HCT116 (cell line): ENCODE measurements at regions not wholly inside any gene's neighbourhood (a gene's known extent, or its start where the extent isn't known, plus 50 kb on each side); places are given as distances from the start of the nearest gene placed in this dataset.

Experiments
- ATAC-seq: fragments of 200-7000 bp; cut with Tn5 transposase; 2 replicates; pipeline ENCODE4 v1.9.1; 2020; ENCODE audit warnings: mild to moderate bottlenecking, moderate library complexity
- BruUV-seq: library from RNA; stranded (reverse); fragments of 400-500 nt; replicated peaks from 2 replicates; lab custom pipeline; 2021; lab: Mats Ljungman, UMichigan
- CTCF ChIA-PET: fragments of 300-600 bp; sonication (Branson Sonifier 250); formaldehyde crosslinking; loops from one replicate; lab custom pipeline; 2021; ENCODE audit warnings: antibody characterized with exemption; lab: Charles Lee
- POLR2A ChIA-PET: fragments of 300-600, 350-600 bp; sonication (Branson Sonifier 250); formaldehyde crosslinking; loops from one replicate; lab custom pipeline; 2021; ENCODE audit warnings: antibody characterized with exemption; lab: Charles Lee
- RAD21 ChIA-PET, 2 experiments: fragments of 300-600 bp; sonication (Branson Sonifier 250); formaldehyde crosslinking; loops; one replicate each; lab custom pipeline; 2023; ENCODE audit warnings: low total read pairs in 2 of 2; ENCODE audit not compliant: uncharacterized antibody in 2 of 2, unreplicated experiment in 2 of 2, low non-redundant PET in 1 of 2; lab: Charles Lee
- DNase-seq: peaks from one replicate; pipeline ENCODE4 v3.0.0-alpha.2; 2010; ENCODE audit warnings: low read depth, low spot score
- H2AFZ ChIP-seq: fragments of 200-600 bp; shearing (Covaris generic), sonication (generic); 2 replicates; pipeline ENCODE4 v1.6.1; 2017; ENCODE audit warnings: low read depth, mixed run types, mixed read lengths, antibody characterized with exemption, low read length; ENCODE audit not compliant: poor library complexity, severe bottlenecking
- H3K27ac ChIP-seq: 2 replicates; pipeline ENCODE4 v1.5.1; 2012; ENCODE audit warnings: low read depth, low read length
- H3K27me3 ChIP-seq: fragments of 200-600 bp; sonication (generic); 2 replicates; pipeline ENCODE4 v1.6.1; 2016; ENCODE audit warnings: mixed run types, low read length, mixed read lengths; ENCODE audit not compliant: insufficient read depth
- H3K36me3 ChIP-seq, 2 experiments: fragments of 200-500 bp in 1 of 2; fragments of 200-600 bp in 1 of 2; sonication (Bioruptor generic) in 1 of 2; sonication (generic) in 1 of 2; 2 replicates each; pipeline versions ENCODE4 v1.5.1 to v1.6.1; 2014 to 2016; ENCODE audit warnings: low read length in 2 of 2, inconsistent platforms in 1 of 2, mixed read lengths in 1 of 2, mixed run types in 1 of 2; ENCODE audit not compliant: insufficient read depth in 2 of 2, control insufficient read depth in 1 of 2
- H3K4me1 ChIP-seq, 2 experiments: fragments of 200-600 bp in 1 of 2; sonication (generic) in 1 of 2; 2 replicates each; pipeline versions ENCODE4 v1.5.1 to v1.6.1; 2012 to 2017; ENCODE audit warnings: low read length in 2 of 2, inconsistent platforms in 1 of 2, mild to moderate bottlenecking in 1 of 2, mixed read lengths in 1 of 2, mixed run types in 1 of 2, moderate library complexity in 1 of 2; ENCODE audit not compliant: insufficient read depth in 2 of 2, control insufficient read depth in 1 of 2
- H3K4me2 ChIP-seq: fragments of 200-600 bp; sonication (generic); 2 replicates; pipeline ENCODE4 v1.6.1; 2017; ENCODE audit warnings: mixed run types, low read length, mixed read lengths
- H3K4me3 ChIP-seq, 2 experiments: fragments of 200-600 bp in 1 of 2; sonication (generic) in 1 of 2; replicated peaks in 1 of 2; 2 replicates each; pipeline ENCODE4 v1.5.1; 2011 to 2016; ENCODE audit warnings: low read length in 2 of 2, control low read depth in 1 of 2, low read depth in 1 of 2, mild to moderate bottlenecking in 1 of 2, mixed read lengths in 1 of 2, mixed run types in 1 of 2
- H3K79me2 ChIP-seq: fragments of 200-600 bp; sonication (generic); 2 replicates; pipeline ENCODE4 v1.6.1; 2017; ENCODE audit warnings: mild to moderate bottlenecking, mixed run types, low read length, moderate library complexity, mixed read lengths; ENCODE audit not compliant: insufficient read depth
- H3K9ac ChIP-seq: fragments of 200-600 bp; sonication (generic); 2 replicates; pipeline ENCODE4 v1.6.1; 2016; ENCODE audit warnings: low read length, mixed read lengths
- H3K9me2 ChIP-seq: fragments of 200-600 bp; sonication (generic), shearing (Covaris generic); 2 replicates; pipeline ENCODE4 v1.6.1; 2017; ENCODE audit warnings: mixed run types, mild to moderate bottlenecking, moderate library complexity; ENCODE audit not compliant: insufficient read depth
- H3K9me3 ChIP-seq, 2 experiments: fragments of 200-500 bp in 1 of 2; fragments of 200-600 bp in 1 of 2; sonication (Bioruptor generic) in 1 of 2; sonication (generic) in 1 of 2; 2 replicates each; pipeline ENCODE4 v1.6.1; 2014 to 2017; ENCODE audit warnings: low read length in 2 of 2, mixed read lengths in 2 of 2, inconsistent platforms in 1 of 2, low read depth in 1 of 2, mild to moderate bottlenecking in 1 of 2, mixed run types in 1 of 2, moderate library complexity in 1 of 2; ENCODE audit not compliant: control insufficient read depth in 1 of 2, insufficient read depth in 1 of 2
- H4K20me1 ChIP-seq: fragments of 200-600 bp; sonication (generic), shearing (Covaris generic); 2 replicates; pipeline ENCODE4 v1.6.1; 2017; ENCODE audit warnings: mixed run types, mild to moderate bottlenecking, moderate library complexity; ENCODE audit not compliant: insufficient read depth
- CBX3 ChIP-seq: IDR thresholded peaks from 2 replicates; pipeline ENCODE4 v1.6.1; 2012; ENCODE audit warnings: low read depth
- CEBPB ChIP-seq: IDR thresholded peaks from 2 replicates; pipeline ENCODE4 v1.6.1; 2012; ENCODE audit warnings: low read depth
- CTCF ChIP-seq, 3 experiments: fragments of 200-600 bp in 1 of 3; sonication (generic) in 1 of 3; IDR thresholded peaks in 2 of 3; conservative IDR thresholded peaks in 1 of 3; 2 replicates each; pipeline ENCODE4 v1.5.1; 2012 to 2017; ENCODE audit warnings: low read depth in 2 of 3, low read length in 2 of 3, antibody characterized with exemption in 1 of 3, borderline replicate concordance in 1 of 3, control low read depth in 1 of 3, mild to moderate bottlenecking in 1 of 3, mixed read lengths in 1 of 3, mixed run types in 1 of 3, moderate library complexity in 1 of 3; ENCODE audit not compliant: insufficient read depth in 1 of 3
- EGR1 ChIP-seq: IDR thresholded peaks from 2 replicates; pipeline ENCODE4 v1.6.1; 2012; ENCODE audit warnings: low read depth
- ELF1 ChIP-seq: IDR thresholded peaks from 2 replicates; pipeline ENCODE4 v1.6.1; 2012; ENCODE audit warnings: low read depth, borderline replicate concordance
- EZH2 ChIP-seq: fragments of 200-600 bp; sonication (generic); IDR thresholded peaks from 2 replicates; pipeline ENCODE4 v1.6.1; 2017; ENCODE audit warnings: antibody characterized with exemption, mixed run types
- POLR2A ChIP-seq: IDR thresholded peaks from 2 replicates; pipeline ENCODE4 v1.7.0; 2011; ENCODE audit warnings: borderline replicate concordance; ENCODE audit not compliant: insufficient read depth, insufficient read length; ENCODE audit errors: extremely low read depth
- POLR2AphosphoS5 ChIP-seq: IDR thresholded peaks from 2 replicates; pipeline ENCODE4 v1.6.1; 2011; ENCODE audit warnings: mild to moderate bottlenecking, low read depth, low read length, moderate library complexity
- RAD21 ChIP-seq: IDR thresholded peaks from 2 replicates; pipeline ENCODE4 v1.6.1; 2012; ENCODE audit warnings: low read depth, mild to moderate bottlenecking
- REST ChIP-seq: IDR thresholded peaks from 2 replicates; pipeline ENCODE4 v1.6.1; 2012; ENCODE audit warnings: low read depth
- SP1 ChIP-seq: IDR thresholded peaks from 2 replicates; pipeline ENCODE4 v1.6.1; 2012; ENCODE audit warnings: low read depth
- SRF ChIP-seq: IDR thresholded peaks from 2 replicates; pipeline ENCODE4 v1.6.1; 2012; ENCODE audit warnings: low read depth
- TCF7L2 ChIP-seq: IDR thresholded peaks from 2 replicates; pipeline ENCODE4 v1.7.0; 2011; ENCODE audit warnings: borderline replicate concordance, inconsistent platforms; ENCODE audit not compliant: insufficient read depth, insufficient read length; ENCODE audit errors: extremely low read depth
- YY1 ChIP-seq: IDR thresholded peaks from 2 replicates; pipeline ENCODE4 v1.6.1; 2011; ENCODE audit warnings: low read length, low read depth, moderate library complexity, mild to moderate bottlenecking; ENCODE audit not compliant: insufficient replicate concordance; ENCODE audit errors: extremely low read depth
- ZFX ChIP-seq: fragments of 450-650 bp; IDR thresholded peaks from 2 replicates; pipeline ENCODE4 v1.6.1; 2017
- intact Hi-C: fragments of 100-400 bp; cut with micrococcal nuclease; formaldehyde crosslinking; loops from 2 replicates; pipeline ENCODE4 v1.10.0; 2022

- no peaks in the 10 kb centered on the region for H3K27me3 ChIP-seq
- H3K4me2 ChIP-seq = no peak overlapping the region
- intact Hi-C loops = no loop called here
- no peaks in the 10 kb centered on the region for H4K20me1 ChIP-seq
- POLR2A ChIA-PET = no interaction called here
- no peak overlapping the region for H3K27ac ChIP-seq
- no peaks in the 10 kb centered on the region for H3K36me3 ChIP-seq
- H2AFZ ChIP-seq = no peak overlapping the region
- H3K9me2 ChIP-seq = no peaks in the 10 kb centered on the region
- no peaks in the 10 kb centered on the region for H3K79me2 ChIP-seq
- TF ChIP-seq SRF = no peak
- no peak for TF ChIP-seq CTCF (IDR thresholded peaks at IDR 0.05 in 2 of 3, conservative IDR thresholded peaks at IDR 0.05 in 1 of 3; ENCODE audit: borderline replicate concordance in 1 of 3, insufficient read depth in 1 of 3, low read depth in 2 of 3, low read length in 2 of 3)
- no peak for TF ChIP-seq TCF7L2
- TF ChIP-seq RAD21 = no peak
- no peak for TF ChIP-seq REST
- TF ChIP-seq CEBPB = no peak
- no peak for TF ChIP-seq EZH2
- TF ChIP-seq POLR2AphosphoS5 = no peak
- no peak for TF ChIP-seq ZFX
- no peak for TF ChIP-seq POLR2A
- no peak for TF ChIP-seq YY1
- no peak for TF ChIP-seq SP1
- TF ChIP-seq EGR1 = no peak
- no peak for TF ChIP-seq CBX3
- TF ChIP-seq ELF1 = no peak
- TF ChIP-seq, all 23 proteins: peak for 0
- BruUV-seq = no TSS peak
- CTCF ChIA-PET = no interaction called here
- DNase-seq (no peak), ATAC-seq (no peak)
- RAD21 ChIA-PET = no interaction called here
- Histone ChIP-seq H3K9me3 (peaks cover 0 to 10% of the 10 kb centered on the region in 2 experiments; a peak in 2 of 4 replicates), H3K4me1 (no peaks in the 10 kb centered on the region), H3K4me3 (no peak overlapping the region), H3K9ac (no peak overlapping the region)
Measured at GRCh38 chr7:57198801-57199200, 66.6 kb upstream of the ZNF479 start.
